GM21529 (cell line): ENCODE measurements at regions not wholly inside any gene's neighbourhood (a gene's known extent, or its start where the extent isn't known, plus 50 kb on each side); places are given as distances from the start of the nearest gene placed in this dataset.

ENCODE experiments used
- ATAC-seq: cut with Tn5 transposase; IDR thresholded peaks from one replicate; pipeline ENCODE4 v1.9.1; 2021; ENCODE audit not compliant: unreplicated experiment

- ATAC-seq = no peak
Observed at GRCh38 chr6:79776076-79776475, 144.9 kb downstream of the SH3BGRL2 start.

DNA sequence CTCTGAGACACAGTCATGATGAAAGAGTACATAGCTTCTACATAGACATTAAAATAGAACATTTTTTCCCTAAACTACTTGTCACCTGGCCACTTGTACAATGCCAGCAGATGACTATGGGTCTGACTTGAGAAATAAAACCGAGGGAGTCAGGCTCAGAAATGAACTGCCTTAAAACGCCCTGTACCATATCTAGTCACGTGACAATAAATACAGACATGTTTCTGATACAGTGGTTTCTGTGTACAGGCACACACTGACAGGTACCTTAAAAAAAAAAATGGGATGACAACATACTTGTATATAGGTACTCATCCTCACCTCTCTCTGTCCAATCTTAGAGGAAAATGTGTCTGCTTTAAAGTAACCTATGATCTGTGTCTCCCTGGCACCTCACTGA is 144.1 kb downstream of the SH3BGRL2 start:
- no peak for ATAC-seq

DNA sequence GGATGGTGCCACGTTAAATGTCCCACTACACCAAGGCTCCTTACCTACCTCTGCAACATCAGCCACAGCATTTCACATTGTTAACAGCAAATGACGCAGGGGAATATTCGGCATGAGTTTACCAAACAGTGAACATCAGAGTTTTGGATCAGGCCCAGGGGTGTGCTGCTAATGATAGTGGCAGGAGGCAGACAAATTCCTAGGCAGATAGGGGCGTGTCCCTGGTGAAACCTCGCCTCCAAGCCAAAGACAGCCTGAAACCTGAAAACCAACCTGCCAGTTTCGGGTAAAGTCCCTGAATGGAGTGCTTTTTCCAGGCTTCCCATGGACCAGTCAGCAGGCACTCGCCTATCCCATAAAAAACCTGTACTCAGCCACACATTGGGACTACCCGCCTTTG is 133.6 kb downstream of the SH3BGRL2 start:
- ATAC-seq = no peak

- no peak for ATAC-seq
Observed at GRCh38 chr6:79763301-79763700, 132.2 kb downstream of the SH3BGRL2 start.

- ATAC-seq = no peak
Observed at GRCh38 chr6:79762370-79762769, 131.2 kb downstream of the SH3BGRL2 start.

GRCh38 chr6:79756496-79756895 is 125.4 kb downstream of the SH3BGRL2 start:
- ATAC-seq = no peak

- no peak for ATAC-seq
Observed at GRCh38 chr6:79755967-79756366, 124.8 kb downstream of the SH3BGRL2 start.
